Stimulated activated memory B cell treated with anti-CD40 and anti-IgM and Interleukin-4, amounts not matched to agents 10 μg/mL and 1 μg/mL and 100 μg/mL, for 72 hours (primary cell): ENCODE measurements at regions not wholly inside any gene's neighbourhood (a gene's known extent, or its start where the extent isn't known, plus 50 kb on each side); places are given as distances from the start of the nearest gene placed in this dataset.

Source experiments
- ATAC-seq: fragments of 150-1000 bp; cut with Tn5 transposase; 2 replicates; pipeline ENCODE4 v1.10.0; 2021
- H3K27ac Mint-ChIP-seq: one replicate; pipeline ENCODE4 v1.8.0; 2022; ENCODE audit warnings: mild to moderate bottlenecking, mixed read lengths
- H3K27me3 Mint-ChIP-seq: one replicate; pipeline ENCODE4 v1.8.0; 2022; ENCODE audit warnings: mixed read lengths
- H3K36me3 Mint-ChIP-seq: one replicate; pipeline ENCODE4 v1.8.0; 2022; ENCODE audit warnings: mixed read lengths
- H3K4me1 Mint-ChIP-seq: one replicate; pipeline ENCODE4 v1.8.0; 2022; ENCODE audit warnings: mixed read lengths
- H3K4me3 Mint-ChIP-seq: one replicate; pipeline ENCODE4 v1.8.0; 2022; ENCODE audit warnings: mild to moderate bottlenecking, moderate library complexity, mixed read lengths
- H3K9me3 Mint-ChIP-seq: one replicate; pipeline ENCODE4 v1.8.0; 2022; ENCODE audit warnings: mixed read lengths

DNA sequence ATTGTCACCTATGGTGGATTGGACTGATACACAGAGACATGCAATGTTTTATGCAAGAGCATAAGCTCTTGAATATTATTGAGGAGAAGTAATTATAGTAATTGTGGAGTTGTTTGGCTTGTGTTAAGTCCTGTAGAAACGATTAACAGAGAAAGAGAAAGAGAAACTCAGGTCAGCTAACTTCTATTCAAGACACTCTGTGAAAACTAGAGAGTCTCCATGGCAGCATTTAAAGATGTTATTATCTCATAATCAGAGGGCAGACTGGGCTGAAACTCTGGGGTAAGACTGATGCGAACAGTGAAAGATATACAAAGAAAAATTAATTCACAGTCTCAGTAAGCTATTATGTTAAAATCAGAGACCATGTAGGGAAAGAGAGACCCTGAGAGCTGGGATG, 625.7 kb downstream of the FAT4 start:
- no peak for ATAC-seq
- peaks cover 16% of the 10 kb centered on the region for H3K9me3 Mint-ChIP-seq
- H3K27ac Mint-ChIP-seq = no peak overlapping the region
- H3K36me3 Mint-ChIP-seq = no peaks in the 10 kb centered on the region
- no peaks in the 10 kb centered on the region for H3K4me1 Mint-ChIP-seq
- no peak overlapping the region for H3K4me3 Mint-ChIP-seq
- H3K27me3 Mint-ChIP-seq = no peaks in the 10 kb centered on the region

- Mint-ChIP-seq H3K36me3 (no peaks in the 10 kb centered on the region), H3K4me1 (no peaks in the 10 kb centered on the region), H3K4me3 (no peak overlapping the region), H3K9me3 (peaks cover 6% of the 10 kb centered on the region), H3K27ac (no peak overlapping the region), H3K27me3 (no peaks in the 10 kb centered on the region)
- no peak for ATAC-seq
Measured at GRCh38 chr4:125944966-125945365, 630.2 kb downstream of the FAT4 start.

DNA sequence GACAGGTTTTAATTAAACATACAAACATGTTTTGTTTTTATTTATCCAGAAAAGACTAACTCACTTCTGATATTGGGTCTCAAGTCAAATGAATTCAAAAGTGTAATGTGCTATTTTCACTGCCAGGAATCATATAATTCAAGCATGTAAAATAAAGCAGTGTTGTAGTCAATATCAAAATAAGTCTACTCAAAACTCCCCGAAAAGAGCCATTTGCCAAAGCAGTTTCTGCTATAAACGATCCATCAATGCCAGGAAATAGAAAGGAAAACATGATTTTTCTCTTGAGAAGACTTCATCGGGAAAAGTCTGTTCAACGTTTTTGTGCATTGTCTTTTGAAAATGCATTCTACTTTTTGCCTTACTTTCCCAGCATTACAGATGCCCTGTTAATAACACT, 633.3 kb downstream of the FAT4 start:
- Mint-ChIP-seq H3K4me1 (no peaks in the 10 kb centered on the region), H3K9me3 (no peaks in the 10 kb centered on the region), H3K27ac (no peak overlapping the region), H3K27me3 (no peaks in the 10 kb centered on the region), H3K4me3 (no peak overlapping the region), H3K36me3 (no peaks in the 10 kb centered on the region)
- ATAC-seq = no peak

- Mint-ChIP-seq H3K27me3 (no peaks in the 10 kb centered on the region), H3K4me1 (no peaks in the 10 kb centered on the region), H3K4me3 (no peak overlapping the region), H3K36me3 (no peaks in the 10 kb centered on the region), H3K9me3 (no peaks in the 10 kb centered on the region), H3K27ac (no peak overlapping the region)
- ATAC-seq = no peak
Measured at GRCh38 chr4:125951261-125951887, 636.6 kb downstream of the FAT4 start.

DNA sequence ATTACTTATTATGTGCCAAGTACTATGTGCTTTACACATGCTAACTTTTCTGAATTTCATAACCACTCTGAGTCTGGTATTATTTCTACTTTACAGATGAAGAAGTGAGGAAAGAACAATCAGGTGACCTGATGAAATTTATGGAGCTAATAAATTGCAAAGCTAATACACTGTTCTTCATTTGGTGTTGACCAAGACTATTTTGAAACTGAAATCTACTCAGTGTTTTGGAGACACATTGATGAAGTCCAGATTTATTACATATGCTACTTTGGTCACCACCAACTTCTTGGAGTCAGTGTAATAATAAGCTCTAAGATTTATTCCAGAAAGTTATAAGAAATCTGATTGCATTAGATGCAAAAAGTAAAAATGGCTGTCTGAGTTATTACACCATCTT, 637.9 kb downstream of the FAT4 start:
- Mint-ChIP-seq H3K4me1 (no peaks in the 10 kb centered on the region), H3K27ac (no peak overlapping the region), H3K27me3 (no peaks in the 10 kb centered on the region), H3K9me3 (no peaks in the 10 kb centered on the region), H3K4me3 (no peak overlapping the region), H3K36me3 (no peaks in the 10 kb centered on the region)
- no peak for ATAC-seq

DNA sequence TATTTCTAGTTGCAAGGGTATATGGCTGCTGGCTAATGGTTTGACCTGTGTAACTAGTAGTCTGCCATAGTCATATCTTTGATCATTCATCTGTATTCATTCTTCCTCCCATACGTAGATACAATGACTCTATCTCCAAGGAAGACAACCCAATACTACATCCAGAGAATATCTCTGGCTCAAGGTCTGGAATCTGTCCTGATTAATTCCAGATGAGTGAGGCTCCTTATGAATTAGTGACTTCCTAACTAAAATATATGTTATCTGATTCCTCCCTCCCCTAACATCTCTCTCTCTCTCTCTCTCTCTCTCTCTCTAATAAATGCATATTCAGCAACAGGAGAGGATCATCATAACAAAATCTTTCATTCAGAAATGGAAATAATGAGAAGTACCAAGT, 641.5 kb downstream of the FAT4 start:
- no peaks in the 10 kb centered on the region for H3K9me3 Mint-ChIP-seq
- no peak overlapping the region for H3K4me3 Mint-ChIP-seq
- H3K27me3 Mint-ChIP-seq = no peaks in the 10 kb centered on the region
- ATAC-seq = peak; percentile 31
- H3K36me3 Mint-ChIP-seq = no peaks in the 10 kb centered on the region
- no peak overlapping the region for H3K27ac Mint-ChIP-seq
- no peaks in the 10 kb centered on the region for H3K4me1 Mint-ChIP-seq

GRCh38 chr4:125958519-125958918, 643.8 kb downstream of the FAT4 start:
- Mint-ChIP-seq H3K36me3 (no peaks in the 10 kb centered on the region), H3K4me3 (no peak overlapping the region), H3K27me3 (no peaks in the 10 kb centered on the region), H3K9me3 (peaks cover 5% of the 10 kb centered on the region), H3K4me1 (no peaks in the 10 kb centered on the region), H3K27ac (no peak overlapping the region)
- ATAC-seq = no peak

DNA sequence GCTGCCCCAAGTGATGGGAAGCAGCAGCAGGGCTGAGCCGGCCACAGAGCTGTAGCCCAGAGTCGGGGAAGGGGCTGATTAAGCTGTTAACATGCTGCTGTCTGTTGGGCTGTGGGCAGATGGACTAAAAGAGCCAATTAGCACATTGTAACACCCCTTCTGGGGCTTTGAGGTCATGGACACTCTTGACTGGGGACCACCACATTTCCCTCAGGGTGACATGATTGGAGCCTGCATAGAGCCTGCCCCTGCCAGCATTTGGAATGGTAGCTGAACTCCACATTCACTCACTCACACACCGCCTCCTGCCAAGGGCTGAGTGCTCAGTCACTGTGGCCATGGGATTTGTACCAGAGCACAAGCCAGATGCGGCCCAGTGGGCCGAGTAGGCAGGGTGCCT, 646.9 kb downstream of the FAT4 start:
- Mint-ChIP-seq H3K36me3 (no peaks in the 10 kb centered on the region), H3K27me3 (no peaks in the 10 kb centered on the region), H3K27ac (no peak overlapping the region), H3K4me1 (no peaks in the 10 kb centered on the region), H3K4me3 (no peak overlapping the region), H3K9me3 (peaks cover 5% of the 10 kb centered on the region)
- ATAC-seq = no peak

- Mint-ChIP-seq H3K4me1 (no peaks in the 10 kb centered on the region), H3K27ac (no peak overlapping the region), H3K27me3 (no peaks in the 10 kb centered on the region), H3K4me3 (no peak overlapping the region), H3K36me3 (no peaks in the 10 kb centered on the region), H3K9me3 (no peaks in the 10 kb centered on the region)
- no peak for ATAC-seq
Measured at GRCh38 chr4:125975861-125976397, 661.2 kb downstream of the FAT4 start.

- Mint-ChIP-seq H3K9me3 (no peaks in the 10 kb centered on the region), H3K36me3 (no peaks in the 10 kb centered on the region), H3K27ac (no peak overlapping the region), H3K4me3 (no peak overlapping the region), H3K27me3 (no peaks in the 10 kb centered on the region), H3K4me1 (no peaks in the 10 kb centered on the region)
- ATAC-seq = no peak
Measured at GRCh38 chr4:125979950-125980349, 665.2 kb downstream of the FAT4 start.

DNA sequence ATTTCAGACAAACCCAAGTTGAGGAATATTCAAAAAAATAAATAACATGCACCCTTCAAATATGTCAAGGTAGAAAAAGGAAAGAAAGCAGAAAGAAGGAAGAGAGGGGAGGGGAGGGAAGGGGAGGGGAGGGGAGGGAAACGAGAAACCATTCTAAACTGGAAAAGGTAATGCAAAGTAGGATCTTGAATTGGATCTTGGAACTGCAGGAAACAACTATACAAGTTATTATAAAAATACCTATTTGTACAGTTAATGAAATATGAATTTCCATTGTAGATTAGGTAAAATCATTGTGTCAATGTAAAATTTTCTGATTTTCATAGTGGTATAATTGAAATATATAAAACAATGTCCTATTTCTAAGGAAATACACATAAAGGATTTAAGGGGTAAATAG, 668.4 kb downstream of the FAT4 start:
- no peak overlapping the region for H3K4me3 Mint-ChIP-seq
- no peaks in the 10 kb centered on the region for H3K27me3 Mint-ChIP-seq

DNA sequence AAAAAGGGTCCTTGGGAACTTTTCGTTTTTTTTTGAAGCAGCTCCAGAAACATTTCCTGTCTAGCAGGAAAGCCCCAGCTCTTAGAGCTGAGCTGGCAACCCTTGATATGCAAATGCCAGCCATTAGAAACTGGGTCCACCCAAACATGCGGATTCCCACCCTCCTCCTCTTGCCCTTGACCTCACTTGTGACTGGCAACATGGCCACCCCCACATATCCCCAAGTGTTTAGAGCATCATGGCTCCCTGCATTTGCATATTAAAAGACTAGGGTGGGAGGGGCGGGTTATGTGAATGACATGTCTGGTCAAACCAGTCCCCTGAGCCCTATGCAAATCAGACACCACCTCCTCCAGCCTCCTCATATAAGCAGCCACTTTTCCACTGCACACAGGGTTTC, 671.1 kb downstream of the FAT4 start:
- Mint-ChIP-seq H3K36me3 (no peaks in the 10 kb centered on the region), H3K4me3 (no peak overlapping the region), H3K9me3 (peaks cover 3% of the 10 kb centered on the region), H3K4me1 (no peaks in the 10 kb centered on the region), H3K27ac (no peak overlapping the region), H3K27me3 (no peaks in the 10 kb centered on the region)
- no peak for ATAC-seq

More for the DNA sequence above, 668.4 kb downstream of the FAT4 start:
- Mint-ChIP-seq H3K9me3 (peaks cover 3% of the 10 kb centered on the region), H3K36me3 (no peaks in the 10 kb centered on the region), H3K4me1 (no peaks in the 10 kb centered on the region), H3K27ac (no peak overlapping the region)
- ATAC-seq = no peak

GRCh38 chr4:125986307-125986706, 671.6 kb downstream of the FAT4 start:
- ATAC-seq = no peak
- Mint-ChIP-seq H3K4me1 (no peaks in the 10 kb centered on the region), H3K36me3 (no peaks in the 10 kb centered on the region), H3K9me3 (peaks cover 3% of the 10 kb centered on the region), H3K4me3 (no peak overlapping the region), H3K27ac (no peak overlapping the region), H3K27me3 (no peaks in the 10 kb centered on the region)

GRCh38 chr4:125988464-125988863, 673.7 kb downstream of the FAT4 start:
- H3K4me1 Mint-ChIP-seq = no peaks in the 10 kb centered on the region
- no peaks in the 10 kb centered on the region for H3K36me3 Mint-ChIP-seq
- H3K27me3 Mint-ChIP-seq = no peaks in the 10 kb centered on the region
- peaks cover 3% of the 10 kb centered on the region for H3K9me3 Mint-ChIP-seq
- no peak overlapping the region for H3K4me3 Mint-ChIP-seq
- ATAC-seq = no peak
- no peak overlapping the region for H3K27ac Mint-ChIP-seq

DNA sequence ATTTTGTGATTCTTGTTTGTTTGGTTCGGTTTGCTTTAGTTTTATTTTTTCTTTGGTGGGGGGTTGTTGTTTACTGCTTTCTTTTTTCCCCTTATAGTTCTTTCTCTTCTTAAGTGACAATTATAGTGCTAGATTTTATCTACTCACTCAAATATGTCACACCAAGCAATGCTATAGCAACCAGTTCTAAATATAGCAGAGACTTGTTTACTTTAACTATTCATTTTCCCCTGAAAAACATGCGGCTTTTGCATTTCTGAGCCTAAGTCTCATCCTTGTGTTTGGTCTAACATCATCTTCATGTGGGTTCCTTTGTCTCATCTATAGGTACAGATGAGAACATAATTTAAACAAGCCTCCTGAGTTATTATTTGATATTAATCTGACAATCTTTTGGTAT, 676.6 kb downstream of the FAT4 start:
- Mint-ChIP-seq H3K4me1 (no peaks in the 10 kb centered on the region), H3K36me3 (no peaks in the 10 kb centered on the region), H3K4me3 (no peak overlapping the region), H3K27me3 (no peaks in the 10 kb centered on the region), H3K27ac (no peak overlapping the region), H3K9me3 (no peaks in the 10 kb centered on the region)
- ATAC-seq = no peak

GRCh38 chr4:125992891-125993290, 678.1 kb downstream of the FAT4 start:
- Mint-ChIP-seq H3K36me3 (no peaks in the 10 kb centered on the region), H3K4me3 (no peak overlapping the region), H3K27ac (no peak overlapping the region), H3K4me1 (no peaks in the 10 kb centered on the region), H3K27me3 (no peaks in the 10 kb centered on the region), H3K9me3 (no peaks in the 10 kb centered on the region)
- no peak for ATAC-seq

- Mint-ChIP-seq H3K4me1 (no peaks in the 10 kb centered on the region), H3K27me3 (no peaks in the 10 kb centered on the region), H3K27ac (no peak overlapping the region), H3K36me3 (no peaks in the 10 kb centered on the region), H3K4me3 (no peak overlapping the region), H3K9me3 (peaks cover 2% of the 10 kb centered on the region)
- no peak for ATAC-seq
Measured at GRCh38 chr4:125994024-125994423, 679.3 kb downstream of the FAT4 start.
